ENCODE measurements at regions not wholly inside any gene's neighbourhood (a gene's known extent, or its start where the extent isn't known, plus 50 kb on each side); places are given as distances from the start of the nearest gene placed in this dataset.

GRCh38 chr2:120473522-120474271 lies 127.8 kb downstream of the INHBB start:
- CTCF ChIA-PET: no interaction called here
- BruUV-seq (replicated peaks): no TSS peak

GRCh38 chr2:120474486-120474885 lies 128.6 kb downstream of the INHBB start:
- Histone ChIP-seq H3K9me3 (ENCODE audit: low read depth, low read length, poor library complexity, severe bottlenecking) (no peaks in the 10 kb centered on the region), H3K27me3 (replicated peaks; ENCODE audit: insufficient read depth, low read depth, low read length, poor library complexity) (no peaks in the 10 kb centered on the region), H3K36me3 (ENCODE audit: insufficient read depth, low read length, poor library complexity, severe bottlenecking) (no peaks in the 10 kb centered on the region), H3K4me3 (ENCODE audit: low read depth, low read length, poor library complexity, severe bottlenecking) (no peak overlapping the region), H3K27ac (ENCODE audit: low read depth, low read length, poor library complexity, severe bottlenecking) (no peak overlapping the region), H3K4me1 (ENCODE audit: insufficient read depth, low read length, poor library complexity, severe bottlenecking) (no peaks in the 10 kb centered on the region)
- intact Hi-C loops (cut with micrococcal nuclease; ENCODE audit: unreplicated experiment): no loop called here
- ChIA-PET POLR2A (ENCODE audit: low non-redundant PET) (no interaction called here), CTCF (no interaction called here)
- no peak for DNase-seq (ENCODE audit: low spot score)
- TF ChIP-seq CTCF (conservative IDR thresholded peaks at IDR 0.05; ENCODE audit: low read depth, low read length) (no peak), EZH2 (IDR thresholded peaks at IDR 0.05; ENCODE audit: borderline replicate concordance, low read depth, low read length, poor library complexity, severe bottlenecking) (no peak)
- BruUV-seq (replicated peaks): no TSS peak

More at GRCh38 chr2:120473522-120474271, 127.8 kb downstream of the INHBB start:
- no peak overlapping the region for H3K4me3 ChIP-seq (ENCODE audit: low read depth, low read length, poor library complexity, severe bottlenecking)
- H3K27me3 ChIP-seq (replicated peaks; ENCODE audit: insufficient read depth, low read depth, low read length, poor library complexity): no peaks in the 10 kb centered on the region
- no peaks in the 10 kb centered on the region for H3K36me3 ChIP-seq (ENCODE audit: insufficient read depth, low read length, poor library complexity, severe bottlenecking)
- DNase-seq (ENCODE audit: low spot score): no peak
- POLR2A ChIA-PET (ENCODE audit: low non-redundant PET): interaction anchor here (0.7 kb wide), 1 partner anchor 102 kb away, joined by 3 read pairs; no protein-coding TSS in a partner anchor
- TF ChIP-seq CTCF (conservative IDR thresholded peaks at IDR 0.05; ENCODE audit: low read depth, low read length) (no peak), EZH2 (IDR thresholded peaks at IDR 0.05; ENCODE audit: borderline replicate concordance, low read depth, low read length, poor library complexity, severe bottlenecking) (no peak)
- no peaks in the 10 kb centered on the region for H3K9me3 ChIP-seq (ENCODE audit: low read depth, low read length, poor library complexity, severe bottlenecking)
- intact Hi-C loops (cut with micrococcal nuclease; ENCODE audit: unreplicated experiment): no loop called here
- H3K27ac ChIP-seq (ENCODE audit: low read depth, low read length, poor library complexity, severe bottlenecking): no peak overlapping the region
- no peaks in the 10 kb centered on the region for H3K4me1 ChIP-seq (ENCODE audit: insufficient read depth, low read length, poor library complexity, severe bottlenecking)

GRCh38 chr2:120476141-120476540 lies 130.2 kb downstream of the INHBB start:
- no peak overlapping the region for H3K27ac ChIP-seq (ENCODE audit: low read depth, low read length, poor library complexity, severe bottlenecking)
- ChIA-PET CTCF (no interaction called here), POLR2A (ENCODE audit: low non-redundant PET) (no interaction called here)
- no TSS peak for BruUV-seq (replicated peaks)
- H3K36me3 ChIP-seq (ENCODE audit: insufficient read depth, low read length, poor library complexity, severe bottlenecking): no peaks in the 10 kb centered on the region
- intact Hi-C loops (cut with micrococcal nuclease; ENCODE audit: unreplicated experiment): no loop called here
- H3K27me3 ChIP-seq (replicated peaks; ENCODE audit: insufficient read depth, low read depth, low read length, poor library complexity): no peaks in the 10 kb centered on the region
- no peaks in the 10 kb centered on the region for H3K9me3 ChIP-seq (ENCODE audit: low read depth, low read length, poor library complexity, severe bottlenecking)
- TF ChIP-seq EZH2 (IDR thresholded peaks at IDR 0.05; ENCODE audit: borderline replicate concordance, low read depth, low read length, poor library complexity, severe bottlenecking): no peak
- TF ChIP-seq CTCF (conservative IDR thresholded peaks at IDR 0.05; ENCODE audit: low read depth, low read length): no peak
- no peak for DNase-seq (ENCODE audit: low spot score)
- H3K4me1 ChIP-seq (ENCODE audit: insufficient read depth, low read length, poor library complexity, severe bottlenecking): no peaks in the 10 kb centered on the region
- no peak overlapping the region for H3K4me3 ChIP-seq (ENCODE audit: low read depth, low read length, poor library complexity, severe bottlenecking)
